ENCODE measurements at regions not wholly inside any gene's neighbourhood (a gene's known extent, or its start where the extent isn't known, plus 50 kb on each side); places are given as distances from the start of the nearest gene placed in this dataset.

DNA sequence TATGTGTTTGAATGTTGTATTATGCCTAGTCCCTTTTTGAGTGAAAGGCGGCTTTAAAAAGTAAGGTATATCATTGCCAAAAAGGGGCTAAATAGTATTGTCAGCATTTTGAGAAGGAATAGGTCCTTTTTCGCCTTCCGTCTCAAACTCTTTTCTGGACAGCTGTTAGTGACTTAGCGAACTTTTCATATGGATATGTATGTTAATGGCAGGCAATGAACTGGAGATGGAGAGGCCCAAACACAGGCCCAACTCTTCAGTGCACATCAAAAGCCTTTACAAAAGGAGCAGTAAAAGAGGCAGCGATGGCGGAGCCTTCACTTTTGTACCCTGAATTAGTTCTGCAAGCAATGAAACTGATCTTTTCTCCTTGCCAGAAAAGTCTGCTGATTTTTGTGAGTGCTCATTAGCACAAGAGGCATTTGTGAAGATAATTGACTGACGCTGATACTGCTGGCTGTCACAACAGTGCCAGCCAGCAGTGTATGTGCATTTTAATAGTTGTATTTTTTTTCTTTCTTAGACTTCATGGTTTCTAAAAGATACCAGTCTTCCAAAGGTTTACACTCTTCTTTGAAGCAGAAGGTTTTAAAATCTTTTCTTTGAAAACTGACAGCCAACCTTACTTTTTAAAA lies 243.7 kb upstream of the SP8 start:
- POLR2A ChIA-PET = no interaction called here
- TF ChIP-seq ELF4 (IDR thresholded peaks at IDR 0.05) (no peak), FOXK2 (IDR thresholded peaks at IDR 0.05) (no peak), TARDBP (IDR thresholded peaks at IDR 0.05) (no peak), ARNT (IDR thresholded peaks at IDR 0.05) (no peak), L3MBTL2 (conservative IDR thresholded peaks at IDR 0.05) (no peak), SUZ12 (IDR thresholded peaks at IDR 0.05) (no peak), CTBP1 (IDR thresholded peaks at IDR 0.05; ENCODE audit: borderline replicate concordance) (no peak), NFRKB (IDR thresholded peaks at IDR 0.05) (no peak), FOXA1 (IDR thresholded peaks at IDR 0.05) (no peak), PKNOX1 (IDR thresholded peaks at IDR 0.05) (no peak), HDGF (IDR thresholded peaks at IDR 0.05; ENCODE audit: borderline replicate concordance) (no peak), ZNF384 (IDR thresholded peaks at IDR 0.05) (no peak), SP1 (IDR thresholded peaks at IDR 0.05) (no peak), FOXM1 (IDR thresholded peaks at IDR 0.05; ENCODE audit: borderline replicate concordance) (no peak), BHLHE40 (IDR thresholded peaks at IDR 0.05; ENCODE audit: borderline replicate concordance) (no peak), LEF1 (IDR thresholded peaks at IDR 0.05; ENCODE audit: borderline replicate concordance) (no peak)
- CTCF ChIA-PET = no interaction called here
- no peak for DNase-seq (ENCODE audit: extremely low spot score)

DNA sequence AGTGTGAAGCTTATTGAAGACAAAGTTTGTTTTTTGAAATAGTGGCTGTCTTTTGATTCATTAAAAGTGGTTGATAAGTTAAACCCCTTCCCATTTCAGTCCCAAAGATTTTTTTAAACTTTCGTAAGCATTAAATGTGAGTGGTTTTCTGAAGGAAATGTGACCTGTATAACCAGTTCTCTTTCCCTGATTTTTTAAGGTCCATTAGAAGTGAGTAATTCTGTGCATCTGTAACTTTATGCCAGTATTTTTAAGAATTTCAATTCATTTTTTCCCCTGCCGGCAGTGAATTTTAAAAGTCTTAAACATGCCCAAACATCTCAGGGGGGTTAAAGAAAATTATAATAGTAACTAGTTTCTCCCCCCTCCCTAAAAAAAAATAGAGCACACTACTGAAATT lies 254.6 kb upstream of the SP8 start:
- ChIA-PET POLR2A (no interaction called here), CTCF (no interaction called here)
- no peak for TF ChIP-seq ELF4 (IDR thresholded peaks at IDR 0.05)
- TF ChIP-seq LEF1 (IDR thresholded peaks at IDR 0.05; ENCODE audit: borderline replicate concordance) = no peak
- TF ChIP-seq L3MBTL2 (conservative IDR thresholded peaks at IDR 0.05) = no peak
- TF ChIP-seq ARNT (IDR thresholded peaks at IDR 0.05) = no peak
- TF ChIP-seq HDGF (IDR thresholded peaks at IDR 0.05; ENCODE audit: borderline replicate concordance) = no peak
- no peak for DNase-seq (ENCODE audit: extremely low spot score)

DNA sequence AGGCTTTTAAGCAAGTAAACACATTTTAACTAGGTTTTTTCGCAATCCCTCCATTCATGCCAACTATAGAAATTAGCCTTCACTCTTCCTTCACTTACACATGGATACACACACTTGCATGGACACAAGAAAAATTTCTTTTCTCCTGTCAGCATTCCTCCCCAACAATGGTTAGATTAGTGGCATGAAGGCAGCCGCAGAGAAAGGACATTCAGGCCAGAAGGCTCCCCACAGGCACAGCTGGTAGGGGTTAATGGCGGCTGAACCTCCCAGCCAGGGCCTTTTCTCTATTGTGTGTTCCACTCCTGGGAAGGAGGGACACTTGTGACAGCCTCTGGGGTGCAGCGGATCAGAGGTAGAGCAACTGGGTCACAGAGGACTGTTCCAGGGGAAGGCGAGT lies 255.0 kb upstream of the SP8 start:
- ChIA-PET POLR2A (no interaction called here), CTCF (no interaction called here)
- TF ChIP-seq ZNF384 (IDR thresholded peaks at IDR 0.05) = no peak
- no peak for TF ChIP-seq L3MBTL2 (conservative IDR thresholded peaks at IDR 0.05)
- TF ChIP-seq HDGF (IDR thresholded peaks at IDR 0.05; ENCODE audit: borderline replicate concordance) = no peak
- no peak for TF ChIP-seq SP1 (IDR thresholded peaks at IDR 0.05)
- no peak for TF ChIP-seq CTBP1 (IDR thresholded peaks at IDR 0.05; ENCODE audit: borderline replicate concordance)
- no peak for TF ChIP-seq ARNT (IDR thresholded peaks at IDR 0.05)
- no peak for TF ChIP-seq SUZ12 (IDR thresholded peaks at IDR 0.05)
- no peak for TF ChIP-seq TARDBP (IDR thresholded peaks at IDR 0.05)
- no peak for TF ChIP-seq PKNOX1 (IDR thresholded peaks at IDR 0.05)
- no peak for TF ChIP-seq ELF4 (IDR thresholded peaks at IDR 0.05)
- no peak for TF ChIP-seq FOXK2 (IDR thresholded peaks at IDR 0.05)
- no peak for TF ChIP-seq FOXA1 (IDR thresholded peaks at IDR 0.05)
- no peak for TF ChIP-seq NFRKB (IDR thresholded peaks at IDR 0.05)
- TF ChIP-seq LEF1 (IDR thresholded peaks at IDR 0.05; ENCODE audit: borderline replicate concordance) = no peak
- no peak for TF ChIP-seq BHLHE40 (IDR thresholded peaks at IDR 0.05; ENCODE audit: borderline replicate concordance)
- TF ChIP-seq FOXM1 (IDR thresholded peaks at IDR 0.05; ENCODE audit: borderline replicate concordance) = no peak
- no peak for DNase-seq (ENCODE audit: extremely low spot score)

GRCh38 chr7:21044384-21044783 lies 257.7 kb upstream of the SP8 start:
- TF ChIP-seq LEF1 (IDR thresholded peaks at IDR 0.05; ENCODE audit: borderline replicate concordance) = no peak
- no peak for TF ChIP-seq FOXK2 (IDR thresholded peaks at IDR 0.05)
- no peak for TF ChIP-seq PKNOX1 (IDR thresholded peaks at IDR 0.05)
- TF ChIP-seq ZNF384 (IDR thresholded peaks at IDR 0.05) = no peak
- no peak for TF ChIP-seq ELF4 (IDR thresholded peaks at IDR 0.05)
- TF ChIP-seq CTBP1 (IDR thresholded peaks at IDR 0.05; ENCODE audit: borderline replicate concordance) = no peak
- TF ChIP-seq SUZ12 (IDR thresholded peaks at IDR 0.05) = no peak
- DNase-seq (ENCODE audit: extremely low spot score) = no peak
- POLR2A ChIA-PET = no interaction called here
- CTCF ChIA-PET = interaction anchor here (0.9 kb wide), 1 partner anchor 15 kb away, joined by 3 read pairs; no protein-coding TSS in a partner anchor

DNA sequence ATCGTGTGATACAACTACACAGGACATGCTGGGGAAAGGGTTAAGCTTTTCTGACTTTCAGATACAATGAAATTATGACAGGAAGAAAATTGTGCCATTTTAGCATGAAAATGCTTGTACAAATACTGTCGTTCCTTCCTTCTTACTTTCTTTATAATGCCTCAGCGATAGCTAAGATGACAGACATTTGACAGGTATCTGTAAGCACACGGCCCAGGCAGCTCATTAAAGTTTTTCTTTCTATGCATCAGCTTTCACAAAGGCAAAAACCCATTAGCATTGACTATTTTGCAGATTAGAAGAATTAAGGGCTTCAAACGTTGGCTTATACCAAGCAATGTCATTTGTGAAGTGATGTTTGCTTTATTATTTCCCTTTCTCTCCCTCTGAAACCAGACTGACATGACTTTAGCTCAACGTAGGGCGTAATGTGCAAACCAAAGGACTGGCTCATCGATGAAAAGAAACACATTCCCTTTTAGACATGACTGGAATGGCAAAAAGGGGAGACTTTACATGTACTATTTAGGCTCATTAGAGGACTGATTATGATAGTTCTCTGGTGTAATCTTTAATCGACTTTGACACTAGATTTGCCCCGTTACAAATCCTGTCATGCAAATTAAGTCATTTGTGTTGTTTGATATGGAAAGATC lies 258.4 kb upstream of the SP8 start:
- POLR2A ChIA-PET = no interaction called here
- CTCF ChIA-PET = interaction anchor here (0.9 kb wide), 1 partner anchor 16 kb away, joined by 3 read pairs; no protein-coding TSS in a partner anchor
- TF ChIP-seq CTBP1 (IDR thresholded peaks at IDR 0.05; ENCODE audit: borderline replicate concordance) (no peak), LEF1 (IDR thresholded peaks at IDR 0.05; ENCODE audit: borderline replicate concordance) (no peak), L3MBTL2 (conservative IDR thresholded peaks at IDR 0.05) (no peak), ZNF384 (IDR thresholded peaks at IDR 0.05) (no peak), ELF4 (IDR thresholded peaks at IDR 0.05) (no peak), FOXK2 (IDR thresholded peaks at IDR 0.05) (no peak), SUZ12 (IDR thresholded peaks at IDR 0.05) (no peak), HDGF (IDR thresholded peaks at IDR 0.05; ENCODE audit: borderline replicate concordance) (no peak), BHLHE40 (IDR thresholded peaks at IDR 0.05; ENCODE audit: borderline replicate concordance) (no peak)
- no peak for DNase-seq (ENCODE audit: extremely low spot score)

- ChIA-PET CTCF (no interaction called here), POLR2A (no interaction called here)
- DNase-seq (ENCODE audit: extremely low spot score) = no peak
- no peak for TF ChIP-seq L3MBTL2 (conservative IDR thresholded peaks at IDR 0.05)
- TF ChIP-seq NFRKB (IDR thresholded peaks at IDR 0.05) = no peak
- TF ChIP-seq FOXK2 (IDR thresholded peaks at IDR 0.05) = no peak
- TF ChIP-seq ARNT (IDR thresholded peaks at IDR 0.05) = no peak
- TF ChIP-seq ZNF384 (IDR thresholded peaks at IDR 0.05) = no peak
- no peak for TF ChIP-seq HDGF (IDR thresholded peaks at IDR 0.05; ENCODE audit: borderline replicate concordance)
- TF ChIP-seq FOXA1 (IDR thresholded peaks at IDR 0.05) = no peak
- TF ChIP-seq PKNOX1 (IDR thresholded peaks at IDR 0.05) = no peak
- TF ChIP-seq LEF1 (IDR thresholded peaks at IDR 0.05; ENCODE audit: borderline replicate concordance) = no peak
- no peak for TF ChIP-seq SP1 (IDR thresholded peaks at IDR 0.05)
- TF ChIP-seq CTBP1 (IDR thresholded peaks at IDR 0.05; ENCODE audit: borderline replicate concordance) = no peak
- no peak for TF ChIP-seq SUZ12 (IDR thresholded peaks at IDR 0.05)
- no peak for TF ChIP-seq BHLHE40 (IDR thresholded peaks at IDR 0.05; ENCODE audit: borderline replicate concordance)
- TF ChIP-seq ELF4 (IDR thresholded peaks at IDR 0.05) = no peak
- TF ChIP-seq TARDBP (IDR thresholded peaks at IDR 0.05) = no peak
- no peak for TF ChIP-seq FOXM1 (IDR thresholded peaks at IDR 0.05; ENCODE audit: borderline replicate concordance)
Measured at GRCh38 chr7:21051865-21052264, 265.2 kb upstream of the SP8 start.
